ENCODE measurements at regions not wholly inside any gene's neighbourhood (a gene's known extent, or its start where the extent isn't known, plus 50 kb on each side); places are given as distances from the start of the nearest gene placed in this dataset.

- TF ChIP-seq CTCF (IDR thresholded peaks at IDR 0.05) = no peak
- TF ChIP-seq POLR2A (IDR thresholded peaks at IDR 0.05) = no peak
- no peak for TF ChIP-seq EP300 (IDR thresholded peaks at IDR 0.05)
These were observed 431.6 kb downstream of the GABRG1 start for GRCh38 chr4:45692131-45692735.
